ENCODE measurements at regions not wholly inside any gene's neighbourhood (a gene's known extent, or its start where the extent isn't known, plus 50 kb on each side); places are given as distances from the start of the nearest gene placed in this dataset.
A peak's percentile ranks its signal among the peaks of the same experiment; 100 is the strongest.

DNA sequence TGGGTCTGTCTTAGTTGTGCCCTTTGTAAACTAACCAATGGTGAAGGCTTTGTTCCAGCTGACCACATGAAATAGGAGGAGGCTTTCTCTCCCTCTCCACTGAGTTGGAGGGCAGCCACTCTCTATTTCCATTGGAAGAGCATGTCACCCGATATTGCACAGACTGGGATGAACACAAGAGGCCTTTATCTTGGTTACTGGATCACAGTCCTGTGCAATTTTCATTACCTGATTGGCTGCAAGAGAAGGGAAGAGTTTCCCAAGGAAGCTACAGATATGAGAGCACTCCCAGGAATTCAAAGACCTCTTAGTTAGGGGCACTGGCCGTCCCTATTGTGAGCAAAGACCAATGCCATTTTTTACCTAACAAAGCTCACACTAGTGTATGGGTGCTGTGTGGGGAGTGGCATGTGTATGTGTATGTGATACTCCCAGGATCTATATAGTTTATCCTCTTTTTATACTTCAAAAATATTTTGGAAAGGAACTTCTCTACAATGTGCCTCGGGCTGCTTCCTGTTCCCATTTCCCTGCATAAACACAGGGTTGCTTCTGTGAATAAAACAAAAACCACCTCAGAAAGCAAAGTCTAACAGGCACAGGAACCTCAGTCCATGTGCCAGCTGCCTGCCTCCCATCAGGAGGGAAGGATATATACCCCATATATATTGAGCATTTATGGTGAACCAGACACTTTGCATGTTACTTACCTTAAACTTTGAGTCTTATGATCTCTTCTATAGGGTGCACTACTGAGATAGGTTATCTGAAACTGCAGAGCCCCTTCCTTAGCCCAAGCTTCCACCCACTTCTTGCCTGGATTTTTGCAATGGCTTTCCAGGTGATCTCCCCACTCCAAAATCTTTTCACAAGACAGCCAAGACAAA is 126.5 kb downstream of the RASSF10 start (continued):
- no peak for TF ChIP-seq ZNF788 (CRISPR knock-in tag; IDR thresholded peaks at IDR 0.05; ENCODE audit: borderline replicate concordance)
- TF ChIP-seq, protein P1, sequence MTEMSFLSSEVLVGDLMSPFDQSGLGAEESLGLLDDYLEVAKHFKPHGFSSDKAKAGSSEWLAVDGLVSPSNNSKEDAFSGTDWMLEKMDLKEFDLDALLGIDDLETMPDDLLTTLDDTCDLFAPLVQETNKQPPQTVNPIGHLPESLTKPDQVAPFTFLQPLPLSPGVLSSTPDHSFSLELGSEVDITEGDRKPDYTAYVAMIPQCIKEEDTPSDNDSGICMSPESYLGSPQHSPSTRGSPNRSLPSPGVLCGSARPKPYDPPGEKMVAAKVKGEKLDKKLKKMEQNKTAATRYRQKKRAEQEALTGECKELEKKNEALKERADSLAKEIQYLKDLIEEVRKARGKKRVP (CRISPR knock-in tag; IDR thresholded peaks at IDR 0.05) = no peak
- TF ChIP-seq ZNF280B (CRISPR knock-in tag; IDR thresholded peaks at IDR 0.05; ENCODE audit: borderline replicate concordance) = no peak
- no peak for TF ChIP-seq ZNF501 (CRISPR knock-in tag; IDR thresholded peaks at IDR 0.05)
- TF ChIP-seq ZNF530 (CRISPR knock-in tag; IDR thresholded peaks at IDR 0.05; ENCODE audit: low read depth) = no peak
- TF ChIP-seq, protein P2, sequence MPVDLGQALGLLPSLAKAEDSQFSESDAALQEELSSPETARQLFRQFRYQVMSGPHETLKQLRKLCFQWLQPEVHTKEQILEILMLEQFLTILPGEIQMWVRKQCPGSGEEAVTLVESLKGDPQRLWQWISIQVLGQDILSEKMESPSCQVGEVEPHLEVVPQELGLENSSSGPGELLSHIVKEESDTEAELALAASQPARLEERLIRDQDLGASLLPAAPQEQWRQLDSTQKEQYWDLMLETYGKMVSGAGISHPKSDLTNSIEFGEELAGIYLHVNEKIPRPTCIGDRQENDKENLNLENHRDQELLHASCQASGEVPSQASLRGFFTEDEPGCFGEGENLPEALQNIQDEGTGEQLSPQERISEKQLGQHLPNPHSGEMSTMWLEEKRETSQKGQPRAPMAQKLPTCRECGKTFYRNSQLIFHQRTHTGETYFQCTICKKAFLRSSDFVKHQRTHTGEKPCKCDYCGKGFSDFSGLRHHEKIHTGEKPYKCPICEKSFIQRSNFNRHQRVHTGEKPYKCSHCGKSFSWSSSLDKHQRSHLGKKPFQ (CRISPR knock-in tag; IDR thresholded peaks at IDR 0.05; ENCODE audit: insufficient replicate concordance) = no peak
- TF ChIP-seq NFE2L1 (CRISPR knock-in tag; IDR thresholded peaks at IDR 0.05; ENCODE audit: borderline replicate concordance) = no peak
- TF ChIP-seq SOX5 (CRISPR knock-in tag; IDR thresholded peaks at IDR 0.05; ENCODE audit: borderline replicate concordance) = peak; percentile 72; the same call in 1 of the 2 replicates
- TF ChIP-seq KMT2B (CRISPR knock-in tag; IDR thresholded peaks at IDR 0.05) = no peak
- TF ChIP-seq ZNF773 (CRISPR knock-in tag; IDR thresholded peaks at IDR 0.05; ENCODE audit: borderline replicate concordance) = no peak
- TF ChIP-seq SKI (IDR thresholded peaks at IDR 0.05; ENCODE audit: partially characterized antibody) = no peak
- peak; percentile 71 for TF ChIP-seq ZMYM4 (CRISPR knock-in tag; IDR thresholded peaks at IDR 0.05)
- TF ChIP-seq GTF3A (CRISPR knock-in tag; conservative IDR thresholded peaks at IDR 0.05) = no peak
- TF ChIP-seq, protein P3, sequence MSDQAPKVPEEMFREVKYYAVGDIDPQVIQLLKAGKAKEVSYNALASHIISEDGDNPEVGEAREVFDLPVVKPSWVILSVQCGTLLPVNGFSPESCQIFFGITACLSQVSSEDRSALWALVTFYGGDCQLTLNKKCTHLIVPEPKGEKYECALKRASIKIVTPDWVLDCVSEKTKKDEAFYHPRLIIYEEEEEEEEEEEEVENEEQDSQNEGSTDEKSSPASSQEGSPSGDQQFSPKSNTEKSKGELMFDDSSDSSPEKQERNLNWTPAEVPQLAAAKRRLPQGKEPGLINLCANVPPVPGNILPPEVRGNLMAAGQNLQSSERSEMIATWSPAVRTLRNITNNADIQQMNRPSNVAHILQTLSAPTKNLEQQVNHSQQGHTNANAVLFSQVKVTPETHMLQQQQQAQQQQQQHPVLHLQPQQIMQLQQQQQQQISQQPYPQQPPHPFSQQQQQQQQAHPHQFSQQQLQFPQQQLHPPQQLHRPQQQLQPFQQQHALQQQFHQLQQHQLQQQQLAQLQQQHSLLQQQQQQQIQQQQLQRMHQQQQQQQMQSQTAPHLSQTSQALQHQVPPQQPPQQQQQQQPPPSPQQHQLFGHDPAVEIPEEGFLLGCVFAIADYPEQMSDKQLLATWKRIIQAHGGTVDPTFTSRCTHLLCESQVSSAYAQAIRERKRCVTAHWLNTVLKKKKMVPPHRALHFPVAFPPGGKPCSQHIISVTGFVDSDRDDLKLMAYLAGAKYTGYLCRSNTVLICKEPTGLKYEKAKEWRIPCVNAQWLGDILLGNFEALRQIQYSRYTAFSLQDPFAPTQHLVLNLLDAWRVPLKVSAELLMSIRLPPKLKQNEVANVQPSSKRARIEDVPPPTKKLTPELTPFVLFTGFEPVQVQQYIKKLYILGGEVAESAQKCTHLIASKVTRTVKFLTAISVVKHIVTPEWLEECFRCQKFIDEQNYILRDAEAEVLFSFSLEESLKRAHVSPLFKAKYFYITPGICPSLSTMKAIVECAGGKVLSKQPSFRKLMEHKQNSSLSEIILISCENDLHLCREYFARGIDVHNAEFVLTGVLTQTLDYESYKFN (CRISPR knock-in tag; conservative IDR thresholded peaks at IDR 0.05) = 0 out of 2 replicates have a peak, but pooled peaks have one; percentile 46
- TF ChIP-seq NPAS2 (CRISPR knock-in tag; IDR thresholded peaks at IDR 0.05; ENCODE audit: borderline replicate concordance) = no peak
- TF ChIP-seq ZBTB44 (CRISPR knock-in tag; IDR thresholded peaks at IDR 0.05) = no peak
- TF ChIP-seq AGO1 (IDR thresholded peaks at IDR 0.05; ENCODE audit: low read depth, low read length, poor library complexity, severe bottlenecking) = no peak
- TF ChIP-seq RBM22 (optimal IDR thresholded peaks at IDR 0.05; ENCODE audit: low read length) = no peak
- peak; percentile 65 for TF ChIP-seq RBFOX2 (IDR thresholded peaks at IDR 0.05; ENCODE audit: low read depth, low read length)

Data from HepG2 (cell line).